Transverse colon (tissue), 4 donors: ENCODE measurements at regions not wholly inside any gene's neighbourhood (a gene's known extent, or its start where the extent isn't known, plus 50 kb on each side); places are given as distances from the start of the nearest gene placed in this dataset.

ENCODE experiments used
- CTCF ChIP-seq, 5 experiments: fragments of 200-600 bp in 3 of 5; fragments of 450-650 bp in 2 of 5; sonication (generic) in 3 of 5; IDR thresholded peaks; 1 replicate in 2 of 5; 2 replicates in 3 of 5; pipeline ENCODE4 v1.5.1; 2016 to 2017; ENCODE audit warnings: antibody characterized with exemption in 5 of 5, inconsistent platforms in 3 of 5, mild to moderate bottlenecking in 2 of 5, moderate library complexity in 1 of 5
- EP300 ChIP-seq: sonication (generic); formaldehyde crosslinking; IDR thresholded peaks from one replicate; pipeline ENCODE4 v1.6.1; 2017; ENCODE audit warnings: antibody characterized with exemption, low read depth
- POLR2A ChIP-seq: fragments of 450-650 bp; IDR thresholded peaks from one replicate; pipeline ENCODE4 v1.6.1; 2016; ENCODE audit warnings: antibody characterized with exemption, mild to moderate bottlenecking, moderate library complexity
- POLR2AphosphoS5 ChIP-seq, 3 donors: sonication (generic); formaldehyde crosslinking; IDR thresholded peaks; one replicate each; pipeline ENCODE4 v1.6.1; 2016; ENCODE audit warnings: antibody characterized with exemption in 3 of 3

DNA sequence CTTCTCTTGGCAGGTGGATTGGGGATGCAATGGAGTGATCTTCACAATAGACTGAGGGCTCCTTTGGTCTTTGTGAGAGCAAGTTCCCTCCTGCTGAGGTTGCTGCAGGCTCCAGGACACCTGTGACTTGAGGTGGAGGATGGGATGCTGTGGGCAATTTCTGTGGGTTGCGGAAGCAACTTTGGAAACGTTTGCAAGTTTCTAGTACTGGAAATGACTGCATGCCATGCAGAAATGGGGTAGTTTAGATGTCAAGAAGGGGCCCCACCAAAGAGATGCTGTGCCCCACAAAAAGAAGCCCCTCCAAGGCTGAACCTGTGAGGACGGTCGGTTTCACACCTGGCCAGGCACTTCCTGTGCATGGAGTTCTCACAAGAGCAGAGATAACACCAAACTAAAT is 80.4 kb upstream of the XCR1 start:
- TF ChIP-seq POLR2A, result no peak
- TF ChIP-seq CTCF (IDR thresholded peaks at IDR 0.05), result no peak
- no peak for TF ChIP-seq POLR2AphosphoS5 (IDR thresholded peaks at IDR 0.05)
- TF ChIP-seq EP300, result no peak
